Neural cell (in vitro differentiated cells): ENCODE measurements at regions not wholly inside any gene's neighbourhood (a gene's known extent, or its start where the extent isn't known, plus 50 kb on each side); places are given as distances from the start of the nearest gene placed in this dataset.

ENCODE experiments used
- CTCF ChIP-seq: fragments of 450-650 bp; IDR thresholded peaks from 2 replicates; pipeline ENCODE4 v1.5.1; 2014; ENCODE audit warnings: antibody characterized with exemption, mild to moderate bottlenecking, moderate library complexity; ENCODE audit not compliant: poor library complexity, severe bottlenecking
- EZH2 ChIP-seq: fragments of 200-600, 300-800 bp; shearing (Covaris generic), sonication (generic); IDR thresholded peaks from 2 replicates; pipeline ENCODE4 v1.6.1; 2014; ENCODE audit warnings: antibody characterized with exemption, low read length, borderline replicate concordance, mild to moderate bottlenecking; ENCODE audit not compliant: insufficient read depth, poor library complexity, severe bottlenecking
- REST ChIP-seq: IDR thresholded peaks from 2 replicates; pipeline ENCODE4 v1.6.1; 2012; ENCODE audit warnings: borderline replicate concordance
- SMC3 ChIP-seq: fragments of 450-650 bp; conservative IDR thresholded peaks from 2 replicates; pipeline ENCODE4 v1.6.1; 2014; ENCODE audit warnings: antibody characterized with exemption, mild to moderate bottlenecking, moderate library complexity; ENCODE audit not compliant: poor library complexity
- TAF1 ChIP-seq: IDR thresholded peaks from 2 replicates; pipeline ENCODE4 v1.6.1; 2012; ENCODE audit warnings: low read depth

GRCh38 chr3:28617821-28618220, 269.2 kb upstream of the AZI2 start:
- TF ChIP-seq CTCF (no peak), SMC3 (no peak), TAF1 (no peak), EZH2 (no peak), REST (no peak)
